Neural progenitor cell (in vitro differentiated cells): ENCODE measurements at regions not wholly inside any gene's neighbourhood (a gene's known extent, or its start where the extent isn't known, plus 50 kb on each side); places are given as distances from the start of the nearest gene placed in this dataset.

Experiments used
- EZH2 ChIP-seq: fragments of 200-600 bp; sonication (generic); IDR thresholded peaks from 2 replicates; pipeline ENCODE4 v1.6.1; 2017; ENCODE audit warnings: antibody characterized with exemption, mild to moderate bottlenecking, moderate library complexity
- EZH2phosphoT487 ChIP-seq: fragments of 200-600 bp; sonication (generic); IDR thresholded peaks from 2 replicates; pipeline ENCODE4 v1.6.1; 2017; ENCODE audit warnings: antibody characterized with exemption
- TF ChIP-seq, protein P1 (sequence below): fragments of 200-600 bp; sonication (generic); IDR thresholded peaks from 2 replicates; pipeline ENCODE4 v1.5.1; 2017; ENCODE audit warnings: antibody characterized with exemption, mild to moderate bottlenecking

DNA sequence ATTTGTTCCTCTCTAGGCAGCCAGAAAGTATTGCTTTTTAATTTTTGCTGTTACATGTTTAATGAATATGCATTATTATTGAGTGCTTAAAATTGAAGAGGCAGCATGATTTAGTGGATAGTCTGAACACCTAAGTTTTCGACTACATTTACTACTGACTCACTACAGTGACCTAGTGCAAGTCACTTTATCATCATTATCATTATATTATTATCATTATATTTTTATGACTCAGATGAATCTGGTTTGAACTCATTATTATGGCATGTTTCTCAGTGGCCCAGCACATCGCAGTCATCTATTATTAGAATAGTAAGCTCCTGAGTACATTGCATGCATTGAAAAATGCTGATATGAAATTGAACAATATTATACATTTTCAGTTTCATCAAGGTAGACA is 351.2 kb upstream of the PRR20A start:
- TF ChIP-seq, protein P1, sequence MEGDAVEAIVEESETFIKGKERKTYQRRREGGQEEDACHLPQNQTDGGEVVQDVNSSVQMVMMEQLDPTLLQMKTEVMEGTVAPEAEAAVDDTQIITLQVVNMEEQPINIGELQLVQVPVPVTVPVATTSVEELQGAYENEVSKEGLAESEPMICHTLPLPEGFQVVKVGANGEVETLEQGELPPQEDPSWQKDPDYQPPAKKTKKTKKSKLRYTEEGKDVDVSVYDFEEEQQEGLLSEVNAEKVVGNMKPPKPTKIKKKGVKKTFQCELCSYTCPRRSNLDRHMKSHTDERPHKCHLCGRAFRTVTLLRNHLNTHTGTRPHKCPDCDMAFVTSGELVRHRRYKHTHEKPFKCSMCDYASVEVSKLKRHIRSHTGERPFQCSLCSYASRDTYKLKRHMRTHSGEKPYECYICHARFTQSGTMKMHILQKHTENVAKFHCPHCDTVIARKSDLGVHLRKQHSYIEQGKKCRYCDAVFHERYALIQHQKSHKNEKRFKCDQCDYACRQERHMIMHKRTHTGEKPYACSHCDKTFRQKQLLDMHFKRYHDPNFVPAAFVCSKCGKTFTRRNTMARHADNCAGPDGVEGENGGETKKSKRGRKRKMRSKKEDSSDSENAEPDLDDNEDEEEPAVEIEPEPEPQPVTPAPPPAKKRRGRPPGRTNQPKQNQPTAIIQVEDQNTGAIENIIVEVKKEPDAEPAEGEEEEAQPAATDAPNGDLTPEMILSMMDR: no peak
- no peak for TF ChIP-seq EZH2
- no peak for TF ChIP-seq EZH2phosphoT487
